SU-DHL-6 (cell line): ENCODE measurements at regions not wholly inside any gene's neighbourhood (a gene's known extent, or its start where the extent isn't known, plus 50 kb on each side); places are given as distances from the start of the nearest gene placed in this dataset.

Experiments
- H2AFZ ChIP-seq: fragments of 200-600 bp; sonication (generic); 2 replicates; pipeline ENCODE4 v1.6.1; 2014; ENCODE audit warnings: low read depth, mild to moderate bottlenecking, moderate library complexity, mixed read lengths, antibody characterized with exemption, low read length; ENCODE audit not compliant: severe bottlenecking
- H3F3A ChIP-seq: fragments of 200-600 bp; shearing (Covaris generic); 2 replicates; pipeline ENCODE4 v1.6.0; 2016; ENCODE audit warnings: antibody characterized with exemption, mild to moderate bottlenecking; ENCODE audit not compliant: insufficient read depth
- H3K27ac ChIP-seq: fragments of 200-600 bp; sonication (generic); 2 replicates; pipeline ENCODE4 v1.5.1; 2016; ENCODE audit warnings: low read depth, mild to moderate bottlenecking, low read length, moderate library complexity, mixed read lengths
- H3K27me3 ChIP-seq: fragments of 200-600 bp; sonication (generic), shearing (Covaris generic); 2 replicates; pipeline ENCODE4 v1.6.0; 2014; ENCODE audit warnings: mild to moderate bottlenecking, low read length
- H3K36me3 ChIP-seq: fragments of 200-600 bp; sonication (generic); 2 replicates; pipeline ENCODE4 v1.6.1; 2014; ENCODE audit warnings: mild to moderate bottlenecking, low read length, mixed read lengths
- H3K4me2 ChIP-seq: fragments of 300-600, 200-600 bp; shearing (Covaris generic), sonication (generic); 2 replicates; pipeline ENCODE4 v1.6.0; 2014; ENCODE audit warnings: low read length, low read depth, mild to moderate bottlenecking; ENCODE audit not compliant: poor library complexity, severe bottlenecking
- H3K4me3 ChIP-seq: fragments of 200-600 bp; sonication (generic); 2 replicates; pipeline ENCODE4 v1.5.1; 2014; ENCODE audit warnings: antibody characterized with exemption, low read length, mild to moderate bottlenecking, mixed read lengths; ENCODE audit not compliant: insufficient read depth, poor library complexity, severe bottlenecking
- H3K79me2 ChIP-seq: fragments of 200-600 bp; sonication (generic); 2 replicates; pipeline ENCODE4 v1.6.1; 2014; ENCODE audit warnings: mild to moderate bottlenecking, low read length, moderate library complexity; ENCODE audit not compliant: insufficient read depth
- H3K9ac ChIP-seq: fragments of 200-600 bp; sonication (generic); 2 replicates; pipeline ENCODE4 v1.7.0; 2014; ENCODE audit warnings: mild to moderate bottlenecking, low read length
- H3K9me2 ChIP-seq: fragments of 200-600 bp; sonication (generic); replicated peaks from 2 replicates; pipeline ENCODE4 v1.6.1; 2014; ENCODE audit warnings: low read length; ENCODE audit not compliant: insufficient read depth
- H3K9me3 ChIP-seq: fragments of 200-600 bp; sonication (generic); 2 replicates; pipeline ENCODE4 v1.6.1; 2014; ENCODE audit warnings: low read length, mixed read lengths; ENCODE audit not compliant: insufficient read depth
- H4K20me1 ChIP-seq: fragments of 200-600 bp; sonication (generic); 2 replicates; pipeline ENCODE4 v1.6.1; 2014; ENCODE audit warnings: low read depth, mild to moderate bottlenecking, antibody characterized with exemption, low read length, moderate library complexity, mixed read lengths
- EZH2phosphoT487 ChIP-seq: fragments of 200-600 bp; sonication (generic), shearing (Covaris generic); conservative IDR thresholded peaks from 2 replicates; pipeline ENCODE4 v1.6.1; 2018; ENCODE audit warnings: mild to moderate bottlenecking, antibody characterized with exemption, low read length, moderate library complexity, mixed read lengths
- TF ChIP-seq, protein P1 (sequence below): fragments of 200-600 bp; sonication (generic); IDR thresholded peaks from one replicate; pipeline ENCODE4 v1.5.1; 2017; ENCODE audit warnings: antibody characterized with exemption, mild to moderate bottlenecking, low read length, moderate library complexity; ENCODE audit not compliant: insufficient read depth, poor library complexity, severe bottlenecking

DNA sequence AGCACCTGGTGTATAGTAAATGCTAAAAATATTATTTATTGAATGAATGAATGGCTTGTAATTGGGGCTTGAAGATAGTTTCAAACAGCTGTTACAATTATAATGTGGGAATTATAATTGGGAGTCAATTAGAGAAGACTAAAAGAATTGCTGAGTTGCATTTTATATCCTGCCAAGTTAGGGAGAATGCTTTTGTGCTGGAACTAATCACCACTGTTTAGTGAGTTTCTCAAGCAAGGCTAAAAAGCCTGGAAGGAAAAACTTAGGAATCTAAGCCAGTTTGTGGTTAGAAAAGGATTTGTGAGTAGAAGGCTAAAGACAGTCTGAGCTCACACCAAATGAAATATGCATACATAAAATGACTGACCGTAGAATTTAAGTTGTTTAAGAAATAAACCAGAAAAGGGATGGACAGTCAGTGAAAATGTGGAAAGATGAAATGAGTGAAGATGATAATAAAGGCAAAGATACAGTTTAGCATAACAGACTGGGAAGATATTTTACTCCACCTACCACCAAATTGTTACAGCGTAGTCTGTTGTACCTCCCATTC is 647.7 kb upstream of the FSHR start:
- no peaks in the 10 kb centered on the region for H3K27me3 ChIP-seq
- no peak overlapping the region for H3K27ac ChIP-seq
- H3F3A ChIP-seq: no peaks in the 10 kb centered on the region
- TF ChIP-seq EZH2phosphoT487: no peak
- TF ChIP-seq, protein P1, sequence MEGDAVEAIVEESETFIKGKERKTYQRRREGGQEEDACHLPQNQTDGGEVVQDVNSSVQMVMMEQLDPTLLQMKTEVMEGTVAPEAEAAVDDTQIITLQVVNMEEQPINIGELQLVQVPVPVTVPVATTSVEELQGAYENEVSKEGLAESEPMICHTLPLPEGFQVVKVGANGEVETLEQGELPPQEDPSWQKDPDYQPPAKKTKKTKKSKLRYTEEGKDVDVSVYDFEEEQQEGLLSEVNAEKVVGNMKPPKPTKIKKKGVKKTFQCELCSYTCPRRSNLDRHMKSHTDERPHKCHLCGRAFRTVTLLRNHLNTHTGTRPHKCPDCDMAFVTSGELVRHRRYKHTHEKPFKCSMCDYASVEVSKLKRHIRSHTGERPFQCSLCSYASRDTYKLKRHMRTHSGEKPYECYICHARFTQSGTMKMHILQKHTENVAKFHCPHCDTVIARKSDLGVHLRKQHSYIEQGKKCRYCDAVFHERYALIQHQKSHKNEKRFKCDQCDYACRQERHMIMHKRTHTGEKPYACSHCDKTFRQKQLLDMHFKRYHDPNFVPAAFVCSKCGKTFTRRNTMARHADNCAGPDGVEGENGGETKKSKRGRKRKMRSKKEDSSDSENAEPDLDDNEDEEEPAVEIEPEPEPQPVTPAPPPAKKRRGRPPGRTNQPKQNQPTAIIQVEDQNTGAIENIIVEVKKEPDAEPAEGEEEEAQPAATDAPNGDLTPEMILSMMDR: no peak
- no peaks in the 10 kb centered on the region for H3K36me3 ChIP-seq
- no peak overlapping the region for H3K4me3 ChIP-seq
- no peak overlapping the region for H3K9ac ChIP-seq
- no peak overlapping the region for H3K4me2 ChIP-seq
- no peak overlapping the region for H2AFZ ChIP-seq
- no peaks in the 10 kb centered on the region for H3K79me2 ChIP-seq
- no peaks in the 10 kb centered on the region for H3K9me2 ChIP-seq
- H3K9me3 ChIP-seq: no peaks in the 10 kb centered on the region
- H4K20me1 ChIP-seq: no peaks in the 10 kb centered on the region

DNA sequence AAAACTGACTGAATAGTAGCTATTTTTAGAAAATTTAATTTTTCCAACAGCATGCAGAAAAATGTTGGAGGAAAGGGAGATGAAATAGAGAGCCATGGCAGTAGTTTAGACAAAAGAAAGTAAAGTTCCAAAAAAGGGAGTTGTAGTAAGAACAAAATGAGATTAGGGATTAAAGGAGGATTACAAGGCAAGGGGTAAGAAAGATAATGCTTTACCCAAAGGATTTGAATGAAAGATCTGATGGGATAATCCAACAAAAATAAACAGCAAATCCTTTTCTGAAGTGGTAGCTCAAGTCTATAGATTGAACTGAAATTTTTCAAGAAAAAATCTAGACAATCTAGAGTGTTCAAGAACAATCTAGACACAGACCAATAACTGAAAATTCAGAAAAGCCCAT is 644.3 kb upstream of the FSHR start:
- no peak overlapping the region for H3K9ac ChIP-seq
- H3K4me3 ChIP-seq: no peak overlapping the region
- no peaks in the 10 kb centered on the region for H3K9me3 ChIP-seq
- H3K4me2 ChIP-seq: no peak overlapping the region
- no peaks in the 10 kb centered on the region for H3K36me3 ChIP-seq
- no peaks in the 10 kb centered on the region for H3F3A ChIP-seq
- no peak overlapping the region for H2AFZ ChIP-seq
- no peaks in the 10 kb centered on the region for H3K27me3 ChIP-seq
- H3K79me2 ChIP-seq: no peaks in the 10 kb centered on the region
- H3K27ac ChIP-seq: no peak overlapping the region
- no peaks in the 10 kb centered on the region for H4K20me1 ChIP-seq
- TF ChIP-seq, protein P1: no peak
- no peak for TF ChIP-seq EZH2phosphoT487
- H3K9me2 ChIP-seq: no peaks in the 10 kb centered on the region

DNA sequence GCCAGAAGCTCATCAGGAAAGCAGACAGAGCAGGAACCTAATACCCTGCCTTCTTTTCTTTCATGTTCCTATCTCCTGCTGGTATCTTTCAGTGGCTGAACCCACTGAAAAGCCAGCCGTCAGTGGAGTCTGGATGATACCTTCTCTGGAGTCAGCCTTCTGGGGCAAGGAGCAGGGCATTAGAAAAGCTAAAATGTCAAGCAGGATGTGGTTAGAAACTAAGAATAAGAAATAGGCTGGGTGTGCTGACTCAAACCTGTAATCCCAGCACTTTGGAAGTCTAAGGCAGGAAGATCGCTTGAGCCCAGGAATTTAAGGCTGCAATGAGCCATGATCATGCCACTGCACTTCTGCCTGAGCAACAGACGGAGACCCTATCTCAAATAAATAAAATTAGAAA is 642.0 kb upstream of the FSHR start:
- Histone ChIP-seq H3K9me2 (no peaks in the 10 kb centered on the region), H3K79me2 (no peaks in the 10 kb centered on the region), H2AFZ (no peak overlapping the region), H3K4me3 (no peak overlapping the region), H3K36me3 (no peaks in the 10 kb centered on the region), H3K27me3 (no peaks in the 10 kb centered on the region), H3F3A (no peaks in the 10 kb centered on the region), H4K20me1 (no peaks in the 10 kb centered on the region), H3K9me3 (no peaks in the 10 kb centered on the region), H3K9ac (no peak overlapping the region), H3K27ac (no peak overlapping the region), H3K4me2 (no peak overlapping the region)
- TF ChIP-seq, protein P1: no peak
- TF ChIP-seq EZH2phosphoT487: no peak
